ENCODE measurements at regions not wholly inside any gene's neighbourhood (a gene's known extent, or its start where the extent isn't known, plus 50 kb on each side); places are given as distances from the start of the nearest gene placed in this dataset.
"Not testable (repeated sequence)": the region's sequence is repeated elsewhere in the genome, so short reads cannot be mapped to it uniquely, and the experiment has no call there.

DNA sequence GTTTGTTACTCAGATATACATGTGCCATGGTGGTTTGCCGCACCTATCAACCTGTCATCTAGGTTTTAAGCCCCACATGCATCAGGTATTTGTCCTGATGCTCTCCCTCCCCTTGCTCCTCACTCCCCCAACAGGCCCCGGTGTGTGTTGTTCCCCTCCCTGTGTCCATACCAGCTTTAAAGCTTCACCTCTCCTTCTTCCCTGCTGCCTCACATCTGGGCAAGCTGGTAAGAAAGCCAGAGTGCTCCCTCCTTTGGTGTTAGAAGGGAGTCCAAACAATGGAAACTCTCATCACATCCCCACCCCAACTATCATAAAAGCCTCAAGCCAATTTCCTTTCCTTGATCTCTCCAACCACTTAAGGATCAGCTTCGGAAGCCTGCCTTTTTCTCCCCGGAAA, 1115.6 kb upstream of the GOT2 start:
- Histone ChIP-seq H3K36me3 (ENCODE audit: control insufficient read depth in 3 of 3, insufficient read depth in 3 of 3, low read length in 3 of 3) (no peaks in the 10 kb centered on the region), H3K27ac (ENCODE audit: low read depth, low read length) (no peak overlapping the region), H3K4me1 (ENCODE audit: control insufficient read depth in 3 of 3, insufficient read depth in 3 of 3, low read length in 3 of 3) (no peaks in the 10 kb centered on the region), H3K9ac (ENCODE audit: low read depth in 1 of 3, low read length in 3 of 3) (no peak overlapping the region), H3K27me3 (ENCODE audit: control insufficient read depth in 3 of 3, insufficient read depth in 3 of 3, low read length in 3 of 3) (no peaks in the 10 kb centered on the region), H3K9me3 (ENCODE audit: control insufficient read depth in 3 of 3, low read length in 3 of 3) (no peaks in the 10 kb centered on the region), H3K4me3 (ENCODE audit: low read length in 3 of 3) (no peak overlapping the region)

DNA sequence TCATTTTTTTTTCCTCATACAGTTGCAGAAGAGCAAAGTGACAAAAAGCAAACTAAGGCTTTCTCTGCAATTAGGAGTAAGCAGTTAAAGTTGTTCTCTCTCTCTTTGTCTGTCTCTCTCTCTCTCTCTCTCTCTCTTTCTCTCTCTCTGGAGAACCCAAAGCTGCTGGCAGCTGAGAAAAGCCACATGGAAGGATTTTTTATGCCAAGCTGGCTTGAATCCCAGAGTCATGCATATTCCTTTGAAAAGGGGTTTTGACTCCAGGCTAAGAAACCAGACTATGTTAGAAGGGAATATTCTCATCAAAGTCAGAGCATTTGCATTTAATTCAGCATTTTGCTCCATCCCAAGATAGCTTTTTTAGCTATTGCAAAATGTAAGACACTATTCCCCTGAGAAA, 1114.2 kb upstream of the GOT2 start:
- no peak overlapping the region for H3K9ac ChIP-seq (ENCODE audit: low read depth in 1 of 3, low read length in 3 of 3)
- no peaks in the 10 kb centered on the region for H3K36me3 ChIP-seq (ENCODE audit: control insufficient read depth in 3 of 3, insufficient read depth in 3 of 3, low read length in 3 of 3)
- no peak overlapping the region for H3K4me3 ChIP-seq (ENCODE audit: low read length in 3 of 3)
- no peak overlapping the region for H3K27ac ChIP-seq (ENCODE audit: low read depth, low read length)
- H3K9me3 ChIP-seq (ENCODE audit: control insufficient read depth in 3 of 3, low read length in 3 of 3): no peaks in the 10 kb centered on the region
- no peaks in the 10 kb centered on the region for H3K27me3 ChIP-seq (ENCODE audit: control insufficient read depth in 3 of 3, insufficient read depth in 3 of 3, low read length in 3 of 3)
- no peaks in the 10 kb centered on the region for H3K4me1 ChIP-seq (ENCODE audit: control insufficient read depth in 3 of 3, insufficient read depth in 3 of 3, low read length in 3 of 3)

DNA sequence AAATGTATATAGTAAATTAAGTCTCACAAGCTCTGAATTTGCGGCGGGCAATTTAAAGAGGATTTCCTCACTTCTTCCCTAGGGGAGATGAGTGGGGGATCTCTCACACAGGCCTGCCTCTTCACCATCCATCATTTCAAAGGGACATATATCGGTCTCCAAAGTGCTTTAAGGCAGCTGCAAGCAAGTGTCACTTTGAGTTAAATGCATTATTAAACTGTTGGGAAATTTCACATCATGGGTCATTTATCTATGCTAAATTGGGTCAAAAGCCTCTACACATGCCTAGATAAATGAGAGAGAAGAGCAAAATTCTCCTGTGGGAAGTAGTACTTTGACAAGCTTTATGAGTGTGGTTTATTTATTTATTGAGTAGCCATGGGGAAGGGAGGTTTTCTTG, 1106.1 kb upstream of the GOT2 start:
- no peak overlapping the region for H3K4me3 ChIP-seq (ENCODE audit: low read length in 3 of 3)
- no peaks in the 10 kb centered on the region for H3K9me3 ChIP-seq (ENCODE audit: control insufficient read depth in 3 of 3, low read length in 3 of 3)
- H3K4me1 ChIP-seq (ENCODE audit: control insufficient read depth in 3 of 3, insufficient read depth in 3 of 3, low read length in 3 of 3): no peaks in the 10 kb centered on the region
- no peaks in the 10 kb centered on the region for H3K36me3 ChIP-seq (ENCODE audit: control insufficient read depth in 3 of 3, insufficient read depth in 3 of 3, low read length in 3 of 3)
- H3K27ac ChIP-seq (ENCODE audit: low read depth, low read length): no peak overlapping the region
- no peak overlapping the region for H3K9ac ChIP-seq (ENCODE audit: low read depth in 1 of 3, low read length in 3 of 3)
- H3K27me3 ChIP-seq (ENCODE audit: control insufficient read depth in 3 of 3, insufficient read depth in 3 of 3, low read length in 3 of 3): no peaks in the 10 kb centered on the region

DNA sequence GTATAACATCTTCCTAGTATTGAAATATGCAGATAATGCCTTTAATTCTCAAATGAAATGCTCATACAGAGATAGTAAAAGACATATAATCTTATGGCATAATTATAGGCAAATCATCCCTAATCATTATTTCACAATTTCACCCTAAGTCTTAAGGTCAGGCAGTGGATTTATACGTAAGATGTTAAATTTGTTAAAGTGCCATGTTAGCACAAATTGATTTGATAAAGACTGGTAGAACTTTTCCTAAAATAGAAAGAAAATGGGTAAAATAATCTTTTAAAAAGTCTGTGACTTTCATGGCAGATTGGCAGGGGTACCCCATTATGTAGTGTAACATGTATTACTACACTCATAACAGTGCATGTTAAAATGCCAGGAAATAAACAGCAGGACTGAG, 1092.7 kb upstream of the GOT2 start:
- no peak overlapping the region for H3K9ac ChIP-seq (ENCODE audit: low read depth in 1 of 3, low read length in 3 of 3)
- H3K27me3 ChIP-seq (ENCODE audit: control insufficient read depth in 3 of 3, insufficient read depth in 3 of 3, low read length in 3 of 3): no peaks in the 10 kb centered on the region
- no peaks in the 10 kb centered on the region for H3K4me1 ChIP-seq (ENCODE audit: control insufficient read depth in 3 of 3, insufficient read depth in 3 of 3, low read length in 3 of 3)
- no peaks in the 10 kb centered on the region for H3K36me3 ChIP-seq (ENCODE audit: control insufficient read depth in 3 of 3, insufficient read depth in 3 of 3, low read length in 3 of 3)
- H3K27ac ChIP-seq (ENCODE audit: low read depth, low read length): no peak overlapping the region
- no peak overlapping the region for H3K4me3 ChIP-seq (ENCODE audit: low read length in 3 of 3)
- no peaks in the 10 kb centered on the region for H3K9me3 ChIP-seq (ENCODE audit: control insufficient read depth in 3 of 3, low read length in 3 of 3)

GRCh38 chr16:59809488-59809887, 1075.4 kb upstream of the GOT2 start:
- not testable (repeated sequence) for H3K4me3 ChIP-seq (ENCODE audit: low read length in 3 of 3); H3K36me3 ChIP-seq (ENCODE audit: control insufficient read depth in 3 of 3, insufficient read depth in 3 of 3, low read length in 3 of 3); H3K4me1 ChIP-seq (ENCODE audit: control insufficient read depth in 3 of 3, insufficient read depth in 3 of 3, low read length in 3 of 3); H3K27ac ChIP-seq (ENCODE audit: low read depth, low read length); H3K9ac ChIP-seq (ENCODE audit: low read depth in 1 of 3, low read length in 3 of 3); H3K9me3 ChIP-seq (ENCODE audit: control insufficient read depth in 3 of 3, low read length in 3 of 3); H3K27me3 ChIP-seq (ENCODE audit: control insufficient read depth in 3 of 3, insufficient read depth in 3 of 3, low read length in 3 of 3)

- no peaks in the 10 kb centered on the region for H3K4me1 ChIP-seq (ENCODE audit: control insufficient read depth in 3 of 3, insufficient read depth in 3 of 3, low read length in 3 of 3)
- H3K9ac ChIP-seq (ENCODE audit: low read depth in 1 of 3, low read length in 3 of 3): no peak overlapping the region
- no peak overlapping the region for H3K4me3 ChIP-seq (ENCODE audit: low read length in 3 of 3)
- H3K27me3 ChIP-seq (ENCODE audit: control insufficient read depth in 3 of 3, insufficient read depth in 3 of 3, low read length in 3 of 3): no peaks in the 10 kb centered on the region
- H3K27ac ChIP-seq (ENCODE audit: low read depth, low read length): no peak overlapping the region
- H3K36me3 ChIP-seq (ENCODE audit: control insufficient read depth in 3 of 3, insufficient read depth in 3 of 3, low read length in 3 of 3): no peaks in the 10 kb centered on the region
- no peaks in the 10 kb centered on the region for H3K9me3 ChIP-seq (ENCODE audit: control insufficient read depth in 3 of 3, low read length in 3 of 3)
Observed at GRCh38 chr16:59783191-59783590, 1049.1 kb upstream of the GOT2 start.

GRCh38 chr16:59773330-59773729, 1039.2 kb upstream of the GOT2 start:
- H3K4me3 ChIP-seq (ENCODE audit: low read length in 3 of 3): no peak overlapping the region
- no peaks in the 10 kb centered on the region for H3K9me3 ChIP-seq (ENCODE audit: control insufficient read depth in 3 of 3, low read length in 3 of 3)
- H3K4me1 ChIP-seq (ENCODE audit: control insufficient read depth in 3 of 3, insufficient read depth in 3 of 3, low read length in 3 of 3): no peaks in the 10 kb centered on the region
- no peak overlapping the region for H3K9ac ChIP-seq (ENCODE audit: low read depth in 1 of 3, low read length in 3 of 3)
- H3K36me3 ChIP-seq (ENCODE audit: control insufficient read depth in 3 of 3, insufficient read depth in 3 of 3, low read length in 3 of 3): no peaks in the 10 kb centered on the region
- H3K27me3 ChIP-seq (ENCODE audit: control insufficient read depth in 3 of 3, insufficient read depth in 3 of 3, low read length in 3 of 3): no peaks in the 10 kb centered on the region
- H3K27ac ChIP-seq (ENCODE audit: low read depth, low read length): no peak overlapping the region

DNA sequence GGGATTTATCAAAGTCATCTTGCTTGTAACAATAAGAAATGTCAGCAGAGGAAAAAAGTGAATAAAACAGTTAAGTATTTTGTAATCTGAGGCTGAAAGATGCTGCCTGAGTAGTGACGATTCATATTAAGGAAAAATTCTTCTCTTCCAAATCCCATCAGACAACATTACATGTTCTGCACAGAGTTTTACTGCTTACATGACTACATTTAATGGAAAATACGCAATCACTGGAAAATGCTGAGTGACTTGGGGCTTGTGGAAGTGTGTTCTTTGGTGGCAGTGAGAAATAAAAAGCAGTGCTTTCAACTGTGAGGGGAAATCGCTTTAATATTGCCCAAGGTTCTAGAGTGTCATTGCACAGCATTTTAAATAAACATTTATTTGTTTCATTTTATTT, 1025.2 kb upstream of the GOT2 start:
- Histone ChIP-seq H3K9me3 (ENCODE audit: control insufficient read depth in 3 of 3, low read length in 3 of 3) (no peaks in the 10 kb centered on the region), H3K27ac (ENCODE audit: low read depth, low read length) (no peak overlapping the region), H3K36me3 (ENCODE audit: control insufficient read depth in 3 of 3, insufficient read depth in 3 of 3, low read length in 3 of 3) (no peaks in the 10 kb centered on the region), H3K27me3 (ENCODE audit: control insufficient read depth in 3 of 3, insufficient read depth in 3 of 3, low read length in 3 of 3) (no peaks in the 10 kb centered on the region), H3K4me3 (ENCODE audit: low read length in 3 of 3) (no peak overlapping the region), H3K9ac (ENCODE audit: low read depth in 1 of 3, low read length in 3 of 3) (no peak overlapping the region), H3K4me1 (ENCODE audit: control insufficient read depth in 3 of 3, insufficient read depth in 3 of 3, low read length in 3 of 3) (no peaks in the 10 kb centered on the region)

- Histone ChIP-seq H3K4me1 (ENCODE audit: control insufficient read depth in 3 of 3, insufficient read depth in 3 of 3, low read length in 3 of 3) (no peaks in the 10 kb centered on the region), H3K27me3 (ENCODE audit: control insufficient read depth in 3 of 3, insufficient read depth in 3 of 3, low read length in 3 of 3) (no peaks in the 10 kb centered on the region), H3K27ac (ENCODE audit: low read depth, low read length) (no peak overlapping the region), H3K9ac (ENCODE audit: low read depth in 1 of 3, low read length in 3 of 3) (no peak overlapping the region), H3K36me3 (ENCODE audit: control insufficient read depth in 3 of 3, insufficient read depth in 3 of 3, low read length in 3 of 3) (no peaks in the 10 kb centered on the region), H3K4me3 (ENCODE audit: low read length in 3 of 3) (no peak overlapping the region), H3K9me3 (ENCODE audit: control insufficient read depth in 3 of 3, low read length in 3 of 3) (no peaks in the 10 kb centered on the region)
Observed at GRCh38 chr16:59758848-59759247, 1024.7 kb upstream of the GOT2 start.

DNA sequence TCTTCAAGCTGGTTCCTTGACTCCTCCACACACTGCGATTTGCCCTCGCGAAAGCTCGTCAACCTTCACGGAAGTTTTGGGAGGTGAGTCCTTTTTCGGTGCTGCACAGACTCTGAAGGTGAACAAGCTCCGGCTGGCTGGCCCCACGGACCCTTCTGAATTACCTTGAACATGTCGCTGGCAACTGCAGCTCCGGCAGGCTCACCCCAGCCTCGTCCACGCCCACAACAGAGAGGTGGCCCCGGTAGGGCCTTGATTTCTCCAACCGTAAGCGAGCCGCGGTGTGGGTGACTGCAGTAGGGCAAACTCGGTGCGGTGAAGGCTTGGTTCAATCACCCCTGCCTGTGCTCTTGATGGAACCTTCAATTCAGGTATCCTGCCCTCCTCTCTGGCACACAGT, 1020.7 kb upstream of the GOT2 start:
- Histone ChIP-seq H3K9me3 (ENCODE audit: control insufficient read depth in 3 of 3, low read length in 3 of 3) (no peaks in the 10 kb centered on the region), H3K27me3 (ENCODE audit: control insufficient read depth in 3 of 3, insufficient read depth in 3 of 3, low read length in 3 of 3) (no peaks in the 10 kb centered on the region), H3K9ac (ENCODE audit: low read depth in 1 of 3, low read length in 3 of 3) (no peak overlapping the region), H3K27ac (ENCODE audit: low read depth, low read length) (no peak overlapping the region), H3K4me3 (ENCODE audit: low read length in 3 of 3) (no peak overlapping the region), H3K4me1 (ENCODE audit: control insufficient read depth in 3 of 3, insufficient read depth in 3 of 3, low read length in 3 of 3) (no peaks in the 10 kb centered on the region), H3K36me3 (ENCODE audit: control insufficient read depth in 3 of 3, insufficient read depth in 3 of 3, low read length in 3 of 3) (no peaks in the 10 kb centered on the region)

DNA sequence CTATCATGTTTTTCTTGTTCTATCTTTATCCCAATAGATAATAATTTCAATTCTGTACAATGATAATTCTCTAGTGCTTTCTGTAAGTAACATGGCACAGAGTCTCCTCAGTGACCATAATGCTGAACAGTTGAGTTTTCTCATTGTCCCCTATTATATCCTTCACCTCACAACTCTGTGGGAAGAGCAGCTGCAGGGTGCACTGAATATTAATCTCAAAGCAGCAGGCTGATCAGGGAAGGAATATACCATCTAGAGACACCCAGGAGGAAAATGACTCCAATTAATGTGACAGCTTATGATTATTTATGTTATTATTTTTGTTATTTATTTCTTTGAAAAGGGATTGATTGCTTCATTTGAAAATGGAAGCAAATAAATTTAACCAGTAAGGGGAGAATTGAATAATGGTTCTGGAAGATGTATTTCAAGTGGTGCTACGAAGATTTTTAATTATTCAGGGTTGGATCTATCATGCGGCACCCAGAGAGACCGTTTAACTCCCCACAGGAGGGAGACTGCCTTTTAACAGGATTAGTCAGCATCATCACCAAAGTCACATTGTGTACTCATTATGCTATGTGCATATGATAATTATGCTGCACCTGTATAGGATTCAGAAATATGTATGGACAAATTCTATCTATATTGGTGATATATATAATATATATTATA, 1015.7 kb upstream of the GOT2 start:
- H3K27ac ChIP-seq (ENCODE audit: low read depth, low read length): no peak overlapping the region
- H3K36me3 ChIP-seq (ENCODE audit: control insufficient read depth in 3 of 3, insufficient read depth in 3 of 3, low read length in 3 of 3): no peaks in the 10 kb centered on the region
- no peak overlapping the region for H3K9ac ChIP-seq (ENCODE audit: low read depth in 1 of 3, low read length in 3 of 3)
- no peaks in the 10 kb centered on the region for H3K27me3 ChIP-seq (ENCODE audit: control insufficient read depth in 3 of 3, insufficient read depth in 3 of 3, low read length in 3 of 3)
- no peaks in the 10 kb centered on the region for H3K9me3 ChIP-seq (ENCODE audit: control insufficient read depth in 3 of 3, low read length in 3 of 3)
- no peaks in the 10 kb centered on the region for H3K4me1 ChIP-seq (ENCODE audit: control insufficient read depth in 3 of 3, insufficient read depth in 3 of 3, low read length in 3 of 3)
- H3K4me3 ChIP-seq (ENCODE audit: low read length in 3 of 3): no peak overlapping the region
